ENCODE measurements at regions not wholly inside any gene's neighbourhood (a gene's known extent, or its start where the extent isn't known, plus 50 kb on each side); places are given as distances from the start of the nearest gene placed in this dataset.
"Not testable (repeated sequence)": the region's sequence is repeated elsewhere in the genome, so short reads cannot be mapped to it uniquely, and the experiment has no call there.

DNA sequence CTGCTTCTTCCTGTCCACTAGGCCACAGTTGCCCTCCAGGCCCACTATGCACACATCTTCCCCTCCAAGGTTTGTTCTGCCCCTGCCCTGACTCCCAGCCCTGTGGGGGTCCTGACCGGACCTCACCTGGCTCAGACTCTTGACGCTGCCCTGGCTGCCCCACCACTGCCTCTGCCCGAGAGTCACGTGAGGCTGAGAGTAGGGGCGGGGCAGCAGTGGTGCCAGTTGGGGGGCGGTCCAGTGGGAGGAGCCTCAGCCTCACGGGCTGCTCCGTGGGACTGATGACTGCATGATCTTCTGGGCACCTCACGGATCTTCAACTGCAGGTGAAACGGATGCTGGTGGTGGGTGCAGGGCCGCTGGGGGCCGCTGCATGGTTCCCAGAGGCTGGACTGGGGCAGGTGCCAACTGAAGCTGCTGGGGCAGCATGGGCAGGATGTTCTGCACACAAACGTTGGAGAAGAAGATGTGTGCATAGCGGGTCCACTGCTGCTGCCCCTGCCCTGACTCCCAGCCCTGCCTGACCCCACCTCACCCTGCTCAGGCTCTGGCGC is 77.6 kb downstream of the HHIPL2 start:
- H3K4me3 Mint-ChIP-seq; H3K36me3 Mint-ChIP-seq (ENCODE audit: low read depth); DNase-seq; POLR2A ChIA-PET; H3K9me3 Mint-ChIP-seq; H3K27ac Mint-ChIP-seq; CTCF ChIA-PET; H3K27me3 Mint-ChIP-seq; H3K4me1 Mint-ChIP-seq: not testable (repeated sequence)

DNA sequence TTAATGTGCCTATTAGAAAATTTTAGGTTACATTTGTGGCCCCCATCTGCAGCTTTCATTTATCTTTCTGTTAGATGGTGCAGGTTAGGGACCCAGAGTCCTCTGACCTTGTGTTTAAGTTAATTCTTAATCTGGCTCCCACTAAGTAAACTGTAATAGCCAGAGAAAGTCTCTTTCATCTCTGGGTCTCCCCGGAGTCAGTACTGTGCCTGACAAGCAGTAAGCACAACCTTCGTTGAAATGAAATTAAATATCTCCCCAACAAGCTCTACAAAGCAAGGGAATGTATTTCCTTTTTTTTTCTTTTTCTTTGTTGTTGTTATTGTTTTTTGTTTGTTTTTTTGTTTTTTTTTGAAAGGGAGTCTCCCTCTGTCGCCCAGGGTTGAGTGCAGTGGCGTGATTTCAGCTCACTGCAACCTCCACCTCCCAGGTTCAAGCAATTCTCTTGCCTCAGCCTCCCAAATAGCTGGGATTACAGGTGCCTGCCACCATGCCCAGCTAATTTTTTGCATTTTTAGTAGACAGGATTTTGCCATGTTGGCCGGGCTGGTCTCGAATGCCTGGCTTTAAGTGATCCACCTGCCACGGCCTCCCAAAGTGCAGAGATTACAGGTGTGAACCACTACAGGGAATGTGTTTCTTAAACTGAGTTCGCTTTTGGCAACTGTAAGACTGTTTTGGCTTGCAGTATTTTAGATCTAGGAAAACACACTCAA is 81.6 kb downstream of the HHIPL2 start:
- DNase-seq = no peak
- no peak overlapping the region for H3K4me3 Mint-ChIP-seq
- no peaks in the 10 kb centered on the region for H3K9me3 Mint-ChIP-seq
- CTCF ChIA-PET = interaction anchor here (0.7 to 2.4 kb wide), 5 partner anchors 16 to 994 kb away, joined by 3 to 12 read pairs (median 3); no protein-coding TSS in a partner anchor
- POLR2A ChIA-PET = no interaction called here
- H3K36me3 Mint-ChIP-seq (ENCODE audit: low read depth) = no peaks in the 10 kb centered on the region
- no peak overlapping the region for H3K27ac Mint-ChIP-seq
- peaks cover 10% of the 10 kb centered on the region for H3K4me1 Mint-ChIP-seq
- peaks cover 6% of the 10 kb centered on the region for H3K27me3 Mint-ChIP-seq

DNA sequence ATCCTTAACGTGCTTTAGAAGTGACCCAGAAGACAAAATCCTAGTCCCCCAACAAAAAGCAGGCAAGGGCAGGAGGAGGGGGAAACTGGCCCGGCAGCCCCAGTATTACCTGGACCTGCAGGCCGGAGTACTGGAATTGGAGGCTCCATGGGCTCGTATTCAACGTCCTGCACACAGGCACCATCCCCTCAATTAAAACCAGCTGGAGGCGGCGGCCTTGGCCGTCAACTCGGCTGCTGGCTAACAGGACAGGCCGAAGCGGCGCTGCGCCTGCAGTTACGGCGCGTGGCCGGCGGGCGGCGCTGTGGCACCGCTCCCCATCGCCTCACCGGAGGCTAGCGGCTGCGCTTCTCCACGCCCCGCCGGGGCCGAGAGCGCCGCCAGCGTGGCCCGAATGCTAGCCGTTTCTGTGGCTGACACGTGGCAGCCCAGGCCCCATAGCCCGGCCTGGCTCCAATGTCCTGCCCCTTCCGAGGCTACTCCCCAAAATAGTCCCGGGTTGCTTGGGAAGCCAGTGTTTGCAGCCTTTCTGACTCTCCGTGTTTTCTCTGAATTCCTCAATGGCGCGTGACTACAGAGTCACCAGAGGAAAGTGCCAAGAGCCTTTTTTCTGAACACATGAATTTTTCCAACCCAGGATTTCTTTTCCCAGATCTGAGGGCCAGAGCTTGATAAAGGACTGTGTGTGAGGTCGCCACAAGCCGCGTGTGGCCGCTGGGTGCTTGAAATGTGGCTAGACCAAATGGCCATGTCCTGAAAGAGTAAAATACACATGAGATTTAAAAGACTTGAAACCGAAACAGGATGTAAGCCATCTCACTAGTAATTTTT is 82.5 kb downstream of the HHIPL2 start:
- ChIA-PET POLR2A (interaction anchor here (0.7 kb wide), 1 partner anchor 187 kb away, joined by 3 read pairs; no protein-coding TSS in a partner anchor), CTCF (interaction anchor here (0.6 to 2.4 kb wide), 11 partner anchors 11 to 994 kb away, joined by 3 to 12 read pairs (median 3); no protein-coding TSS in a partner anchor)
- Mint-ChIP-seq H3K36me3 (ENCODE audit: low read depth) (no peaks in the 10 kb centered on the region), H3K9me3 (no peaks in the 10 kb centered on the region), H3K27ac (peak overlapping the region; percentile 91), H3K4me3 (peak overlapping the region; percentile 68), H3K4me1 (peaks cover 10% of the 10 kb centered on the region), H3K27me3 (peaks cover 6% of the 10 kb centered on the region)
- DNase-seq = peak; percentile 73

DNA sequence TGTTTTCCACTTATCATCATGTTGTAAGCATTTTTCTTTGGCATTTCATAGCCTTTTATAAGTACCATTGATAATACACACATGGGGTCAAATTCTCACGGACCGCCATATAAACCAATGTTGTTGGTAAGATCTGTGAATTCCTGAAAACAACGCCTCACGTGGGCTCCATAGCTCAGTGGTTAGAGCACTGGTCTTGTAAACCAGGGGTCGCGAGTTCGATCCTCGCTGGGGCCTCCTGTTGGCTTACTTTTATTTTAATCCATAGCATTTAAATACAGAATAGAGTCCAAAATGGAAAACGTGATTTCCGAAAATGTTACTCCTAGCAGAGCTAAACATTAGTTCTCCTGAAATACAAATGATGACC is 83.1 kb downstream of the HHIPL2 start:
- CTCF ChIA-PET = interaction anchor here (0.6 to 2.4 kb wide), 11 partner anchors 10 to 625 kb away, joined by 3 to 12 read pairs (median 3); no protein-coding TSS in a partner anchor
- peak overlapping the region; percentile 70 for H3K27ac Mint-ChIP-seq
- DNase-seq = peak; percentile 60
- H3K4me3 Mint-ChIP-seq = peak overlapping the region; percentile 68
- peaks cover 10% of the 10 kb centered on the region for H3K4me1 Mint-ChIP-seq
- POLR2A ChIA-PET = interaction anchor here (0.6 kb wide), 1 partner anchor 127 kb away, joined by 3 read pairs; no protein-coding TSS in a partner anchor
- no peaks in the 10 kb centered on the region for H3K36me3 Mint-ChIP-seq (ENCODE audit: low read depth)
- peaks cover 6% of the 10 kb centered on the region for H3K27me3 Mint-ChIP-seq
- no peaks in the 10 kb centered on the region for H3K9me3 Mint-ChIP-seq

DNA sequence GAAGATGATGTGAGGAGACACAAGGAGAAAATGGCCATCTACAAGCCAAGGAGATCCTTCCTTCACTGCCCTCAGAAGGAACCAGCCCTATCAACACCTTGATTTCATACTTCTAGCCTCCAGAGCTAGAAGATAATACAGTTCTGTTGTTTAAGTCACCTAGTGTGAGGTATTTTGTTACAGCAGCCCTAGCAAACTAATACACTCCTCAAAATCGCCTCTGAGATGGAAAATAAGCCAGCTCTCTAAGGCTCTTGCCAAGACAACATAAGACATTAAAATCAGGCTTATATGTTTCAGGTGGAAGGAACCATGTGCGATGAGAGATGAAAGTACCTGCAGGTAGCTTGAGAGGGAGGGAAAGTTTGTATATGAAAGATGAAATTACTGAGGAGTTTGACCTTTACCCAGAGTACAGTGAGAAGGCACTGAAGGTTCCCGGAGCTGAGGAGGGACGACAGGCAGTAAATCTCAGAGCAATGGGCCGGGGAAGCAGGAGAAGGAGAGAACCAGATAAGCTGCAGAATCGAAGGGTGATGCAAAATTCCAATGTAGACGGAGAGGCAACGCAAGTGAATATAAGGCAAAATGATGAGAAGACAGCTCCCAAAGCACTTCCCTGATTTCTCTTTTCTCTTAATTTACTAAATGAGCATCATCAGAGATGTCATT is 84.7 kb downstream of the HHIPL2 start:
- no peak overlapping the region for H3K27ac Mint-ChIP-seq
- H3K9me3 Mint-ChIP-seq = peaks cover 7% of the 10 kb centered on the region
- H3K27me3 Mint-ChIP-seq = peaks cover 6% of the 10 kb centered on the region
- H3K4me1 Mint-ChIP-seq = peaks cover 10% of the 10 kb centered on the region
- POLR2A ChIA-PET = no interaction called here
- H3K36me3 Mint-ChIP-seq (ENCODE audit: low read depth) = no peaks in the 10 kb centered on the region
- no peak for DNase-seq
- CTCF ChIA-PET = no interaction called here
- no peak overlapping the region for H3K4me3 Mint-ChIP-seq

DNA sequence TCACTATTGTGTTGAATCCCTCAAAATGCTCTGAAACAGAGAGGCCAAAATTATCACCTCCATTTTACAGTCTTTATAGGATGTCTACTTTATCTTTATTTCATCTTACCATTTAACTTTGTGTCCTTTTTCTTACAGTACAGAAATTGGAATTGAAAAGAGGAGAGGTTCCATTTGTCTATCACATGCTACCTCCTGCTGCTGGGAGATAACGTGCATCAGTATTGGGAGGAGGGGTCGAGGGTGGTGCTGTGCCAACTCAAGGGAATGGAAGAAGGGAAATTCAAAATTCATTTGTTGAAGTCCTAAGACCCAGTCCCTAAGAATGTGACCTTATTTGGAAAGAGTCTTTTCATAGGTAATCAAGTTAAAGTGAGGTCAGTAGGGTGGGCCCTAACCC is 85.3 kb downstream of the HHIPL2 start:
- Mint-ChIP-seq H3K27ac (no peak overlapping the region), H3K4me3 (no peak overlapping the region), H3K9me3 (peaks cover 9% of the 10 kb centered on the region), H3K36me3 (ENCODE audit: low read depth) (peaks cover under 1% of the 10 kb centered on the region), H3K27me3 (peaks cover 6% of the 10 kb centered on the region), H3K4me1 (peaks cover 10% of the 10 kb centered on the region)
- ChIA-PET POLR2A (no interaction called here), CTCF (no interaction called here)
- DNase-seq = no peak

DNA sequence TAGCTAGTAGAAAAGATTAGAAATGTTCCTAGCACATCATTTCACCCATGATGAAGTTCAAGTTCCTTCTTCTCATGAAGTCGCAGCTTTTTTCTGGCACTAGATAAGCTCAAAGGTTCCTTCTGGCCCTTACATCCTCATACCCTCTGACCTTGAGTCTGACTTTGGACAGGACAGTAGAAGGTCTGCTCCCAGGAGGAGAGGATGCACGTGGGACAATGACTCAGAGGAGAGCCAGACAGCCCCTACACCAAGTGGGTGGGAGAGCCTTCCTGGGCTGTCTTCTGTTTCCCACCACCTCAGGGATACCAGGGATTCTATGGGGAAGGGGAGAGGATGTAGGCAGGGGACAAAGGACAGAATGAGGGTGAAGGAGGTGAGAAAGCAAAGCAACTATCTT is 86.0 kb downstream of the HHIPL2 start:
- DNase-seq = no peak
- Mint-ChIP-seq H3K4me3 (no peak overlapping the region), H3K9me3 (peaks cover 16% of the 10 kb centered on the region), H3K36me3 (ENCODE audit: low read depth) (peaks cover 6% of the 10 kb centered on the region), H3K27ac (no peak overlapping the region), H3K27me3 (peaks cover 6% of the 10 kb centered on the region), H3K4me1 (peaks cover 10% of the 10 kb centered on the region)
- ChIA-PET CTCF (interaction anchor here (1.8 kb wide), 1 partner anchor 173 kb away, joined by 4 read pairs; no protein-coding TSS in a partner anchor), POLR2A (no interaction called here)

DNA sequence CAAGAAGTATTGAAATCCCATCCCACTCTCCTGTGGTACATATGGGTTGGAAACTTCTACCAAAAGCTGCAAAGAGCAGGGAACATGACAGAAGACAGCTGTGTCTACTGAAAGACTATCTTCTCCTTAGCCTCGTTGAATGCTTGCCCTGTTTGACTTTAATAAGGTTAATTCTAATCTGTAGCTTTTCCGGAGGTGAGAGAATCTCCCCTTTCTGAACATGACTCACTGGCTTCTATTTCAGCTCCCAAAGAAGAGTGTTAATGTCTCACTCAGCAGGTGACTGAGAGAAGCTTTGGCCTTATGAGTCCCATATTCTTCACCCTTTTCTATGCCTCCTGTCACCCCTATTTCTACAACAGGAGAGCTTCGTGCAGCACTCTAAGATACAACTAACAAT is 88.3 kb downstream of the HHIPL2 start:
- Mint-ChIP-seq H3K4me1 (peaks cover 8% of the 10 kb centered on the region), H3K27ac (no peak overlapping the region), H3K27me3 (peaks cover 6% of the 10 kb centered on the region), H3K9me3 (peaks cover 18% of the 10 kb centered on the region), H3K4me3 (no peak overlapping the region), H3K36me3 (ENCODE audit: low read depth) (peaks cover 6% of the 10 kb centered on the region)
- ChIA-PET CTCF (no interaction called here), POLR2A (no interaction called here)
- DNase-seq = no peak

DNA sequence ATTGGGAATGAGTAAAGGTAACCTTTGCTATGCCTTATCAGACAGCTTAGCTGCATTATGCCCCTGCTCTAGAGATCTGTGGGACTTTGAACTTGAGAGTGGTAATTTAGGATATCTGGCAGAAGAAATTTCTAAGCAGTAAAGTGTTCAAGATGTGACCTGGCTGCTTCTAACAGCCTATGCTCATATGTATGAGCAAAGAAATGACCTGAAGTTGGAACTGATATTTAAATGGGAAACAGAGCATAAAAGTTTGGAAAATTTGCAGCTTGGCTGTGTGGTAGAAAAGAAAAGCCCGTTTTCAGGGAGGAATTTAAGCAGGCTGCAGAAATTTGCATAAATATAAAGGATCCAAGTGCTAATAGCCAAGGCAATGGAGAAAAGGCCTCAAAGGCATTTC is 90.4 kb downstream of the HHIPL2 start:
- Mint-ChIP-seq H3K36me3 (ENCODE audit: low read depth) (peaks cover 6% of the 10 kb centered on the region), H3K4me1 (peaks cover 13% of the 10 kb centered on the region), H3K27me3 (no peaks in the 10 kb centered on the region), H3K9me3 (peaks cover 18% of the 10 kb centered on the region), H3K27ac (no peak overlapping the region), H3K4me3 (no peak overlapping the region)
- no peak for DNase-seq
- CTCF ChIA-PET = no interaction called here
- POLR2A ChIA-PET = no interaction called here

DNA sequence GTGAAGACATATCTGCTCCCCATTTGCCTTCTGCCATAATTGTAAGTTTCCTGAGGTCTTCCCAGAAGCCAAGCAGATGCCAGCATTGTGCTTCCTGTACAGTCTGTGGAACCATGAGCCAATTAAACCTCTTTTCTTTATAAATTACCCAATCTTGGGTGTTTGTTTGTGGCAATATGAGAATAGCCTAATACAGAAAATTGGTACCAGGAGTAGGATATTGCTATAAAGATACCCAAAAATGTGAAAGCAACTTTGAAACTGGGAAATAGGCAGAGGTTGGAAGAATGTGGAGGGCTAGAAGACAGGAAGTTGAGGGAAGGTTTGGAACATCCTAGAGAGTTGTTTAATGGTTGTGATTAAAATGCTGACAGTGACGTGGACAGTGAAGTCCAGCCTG is 90.8 kb downstream of the HHIPL2 start:
- ChIA-PET POLR2A (no interaction called here), CTCF (interaction anchor here (3.7 kb wide), 1 partner anchor 14 kb away, joined by 24 read pairs; no protein-coding TSS in a partner anchor)
- DNase-seq = no peak
- no peak overlapping the region for H3K27ac Mint-ChIP-seq
- peaks cover 18% of the 10 kb centered on the region for H3K9me3 Mint-ChIP-seq
- peaks cover 6% of the 10 kb centered on the region for H3K36me3 Mint-ChIP-seq (ENCODE audit: low read depth)
- H3K27me3 Mint-ChIP-seq = no peaks in the 10 kb centered on the region
- no peak overlapping the region for H3K4me3 Mint-ChIP-seq
- H3K4me1 Mint-ChIP-seq = peaks cover 13% of the 10 kb centered on the region

DNA sequence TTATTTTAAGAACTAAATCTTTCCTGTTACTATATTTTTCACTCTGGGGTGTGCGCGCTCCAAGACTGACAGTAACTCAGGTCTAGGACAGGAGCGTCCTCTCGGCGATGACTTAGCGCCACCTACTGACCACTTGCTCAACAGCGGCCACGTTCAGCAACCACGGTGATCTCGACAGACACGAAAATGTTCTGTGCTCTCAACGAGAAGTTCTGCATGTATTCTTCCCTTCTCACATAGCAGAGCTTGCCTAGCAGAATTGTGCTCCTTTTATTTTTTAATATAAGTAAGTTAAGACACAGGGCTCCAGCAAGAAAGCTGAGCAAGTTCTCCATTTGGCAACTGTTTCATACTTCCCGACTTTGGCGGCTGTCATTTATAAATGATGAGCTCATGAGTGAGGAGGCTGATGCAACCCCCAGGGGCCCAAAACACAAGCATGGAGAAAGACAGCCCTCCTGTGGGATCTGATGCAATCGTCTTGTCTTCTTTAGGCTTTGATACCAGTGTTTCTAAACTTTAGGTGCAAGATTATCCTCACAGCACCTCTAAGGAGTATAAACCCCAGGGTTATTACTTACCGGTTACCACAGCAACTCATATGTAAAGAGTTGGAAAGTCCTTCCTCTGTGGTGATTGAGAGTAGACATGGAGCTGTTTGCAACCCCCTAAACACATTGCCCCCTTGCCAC is 92.6 kb downstream of the HHIPL2 start:
- POLR2A ChIA-PET = interaction anchor here (0.7 kb wide), 1 partner anchor 654 kb away, joined by 3 read pairs; no protein-coding TSS in a partner anchor
- peak; percentile 86 for DNase-seq
- H3K27ac Mint-ChIP-seq = peak overlapping the region; percentile 72
- H3K36me3 Mint-ChIP-seq (ENCODE audit: low read depth) = peaks cover 6% of the 10 kb centered on the region
- peaks cover 13% of the 10 kb centered on the region for H3K4me1 Mint-ChIP-seq
- no peaks in the 10 kb centered on the region for H3K27me3 Mint-ChIP-seq
- CTCF ChIA-PET = interaction anchor here (1.0 to 3.7 kb wide), 5 partner anchors 9 to 360 kb away, joined by 3 to 24 read pairs (median 4); no protein-coding TSS in a partner anchor
- H3K9me3 Mint-ChIP-seq = peaks cover 18% of the 10 kb centered on the region
- no peak overlapping the region for H3K4me3 Mint-ChIP-seq

DNA sequence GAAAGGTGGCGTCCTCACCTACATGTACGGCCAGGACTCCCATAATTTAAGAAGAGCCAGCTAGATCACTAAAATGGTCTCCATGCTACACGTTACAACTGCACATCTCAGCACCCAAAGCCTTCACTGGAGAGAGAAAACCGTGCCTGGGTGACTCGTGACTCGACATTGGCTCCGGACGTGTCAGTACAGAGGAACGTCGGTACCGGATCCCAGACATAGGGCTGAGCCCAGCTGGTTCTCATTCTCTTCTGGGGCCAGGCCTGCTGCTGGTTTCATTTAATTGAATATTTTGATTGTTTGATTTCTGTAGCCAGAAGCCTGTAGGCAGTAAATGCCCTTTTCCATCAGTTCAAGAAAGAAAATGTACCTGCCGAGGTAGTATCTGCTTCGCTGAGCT is 93.1 kb downstream of the HHIPL2 start:
- Mint-ChIP-seq H3K27ac (peak overlapping the region; percentile 72), H3K4me1 (peaks cover 13% of the 10 kb centered on the region), H3K9me3 (peaks cover 18% of the 10 kb centered on the region), H3K4me3 (no peak overlapping the region), H3K27me3 (no peaks in the 10 kb centered on the region), H3K36me3 (ENCODE audit: low read depth) (peaks cover 6% of the 10 kb centered on the region)
- POLR2A ChIA-PET = no interaction called here
- CTCF ChIA-PET = interaction anchor here (0.6 to 3.7 kb wide), 5 partner anchors 10 to 533 kb away, joined by 3 to 24 read pairs (median 4); no protein-coding TSS in a partner anchor
- DNase-seq = no peak

All from activated CD4-positive, alpha-beta T cell treated with anti-CD3 and anti-CD28 coated beads, Interleukin-2, amount 10 ng/mL, durations not matched to agents 7 days and 5 days (primary cell).